NT2/D1 (cell line): ENCODE measurements at regions not wholly inside any gene's neighbourhood (a gene's known extent, or its start where the extent isn't known, plus 50 kb on each side); places are given as distances from the start of the nearest gene placed in this dataset.

Experiments used
- SUZ12 ChIP-seq: IDR thresholded peaks from 2 replicates; pipeline ENCODE4 v1.6.1; 2011; ENCODE audit not compliant: insufficient read length, insufficient read depth; ENCODE audit errors: extremely low read depth
- YY1 ChIP-seq: IDR thresholded peaks from 2 replicates; pipeline ENCODE4 v1.6.1; 2011; ENCODE audit not compliant: insufficient read length, insufficient read depth
- ZNF274 ChIP-seq: IDR thresholded peaks from 2 replicates; pipeline ENCODE4 v1.6.1; 2011; ENCODE audit warnings: mild to moderate bottlenecking, low read depth, low read length

GRCh38 chr17:14731591-14731990 lies 430.7 kb downstream of the HS3ST3B1 start:
- TF ChIP-seq YY1 (no peak), SUZ12 (no peak), ZNF274 (no peak)
